K562 (cell line): ENCODE measurements at regions not wholly inside any gene's neighbourhood (a gene's known extent, or its start where the extent isn't known, plus 50 kb on each side); places are given as distances from the start of the nearest gene placed in this dataset.

ENCODE experiments used
- ATAC-seq: fragments of 200-7000 bp; cut with Tn5 transposase; 3 replicates; pipeline ENCODE4 v1.9.1; 2020; ENCODE audit warnings: moderate library complexity
- BruUV-seq: library from RNA; stranded (reverse); fragments of 400-500 nt; replicated peaks from 2 replicates; lab custom pipeline; 2021; lab: Mats Ljungman, UMichigan
- CTCF ChIA-PET: fragments of 300-600 bp; formaldehyde crosslinking; extraction: SDS; loops from one replicate; lab custom pipeline; 2021; ENCODE audit warnings: low intra/inter-chr PET ratio; lab: Yijun Ruan, JAX
- POLR2A ChIA-PET: fragments of 300-600, 350-650 bp; sonication (Branson Sonifier 250); formaldehyde crosslinking; extraction: SDS; loops from one replicate; lab custom pipeline; 2021; ENCODE audit warnings: antibody characterized with exemption, inconsistent platforms; lab: Yijun Ruan, JAX
- DNase-seq, 4 experiments: peaks; one replicate each; pipeline versions ENCODE4 v3.0.0 to v3.0.0-alpha.2; 2011 to 2018; ENCODE audit warnings: low spot score in 3 of 4, mixed read lengths in 3 of 4; ENCODE audit errors: extremely low read depth in 1 of 4
- FAIRE-seq: peaks from 2 replicates; lab custom pipeline; 2011; peaks lifted over from hg19 to GRCh38; lab: Jason Lieb, UNC
- H2AFZ ChIP-seq: 2 replicates; pipeline ENCODE4 v1.6.0; 2011; ENCODE audit warnings: low read depth, low read length, control low read depth, inconsistent platforms
- H3K27ac ChIP-seq: fragments of 200-600 bp; 3 replicates; pipeline ENCODE4 v1.8.0; 2011; ENCODE audit warnings: low read depth, mild to moderate bottlenecking, control low read depth, inconsistent platforms, low read length, moderate library complexity, mixed read lengths; ENCODE audit errors: extremely low read depth
- H3K27me3 ChIP-seq, 2 experiments: fragments of 300-600 bp in 1 of 2; 2 replicates in 1 of 2; 3 replicates in 1 of 2; pipeline versions ENCODE4 v1.6.0 to v1.8.0; 2011; ENCODE audit warnings: inconsistent platforms in 2 of 2, low read length in 2 of 2, mild to moderate bottlenecking in 1 of 2, mixed read lengths in 1 of 2, moderate library complexity in 1 of 2; ENCODE audit not compliant: control insufficient read depth in 2 of 2, insufficient read depth in 2 of 2
- H3K36me3 ChIP-seq: fragments of 300-600 bp; 3 replicates; pipeline ENCODE4 v1.8.0; 2011; ENCODE audit warnings: mild to moderate bottlenecking, low read length, inconsistent platforms; ENCODE audit not compliant: control insufficient read depth, insufficient read depth
- H3K4me1 ChIP-seq, 2 experiments: fragments of 200-600 bp in 1 of 2; replicated peaks in 1 of 2; 2 replicates in 1 of 2; 3 replicates in 1 of 2; pipeline versions ENCODE4 v1.5.1 to v1.8.0; 2011; ENCODE audit warnings: inconsistent platforms in 2 of 2, low read length in 2 of 2, mild to moderate bottlenecking in 1 of 2, mixed read lengths in 1 of 2, moderate library complexity in 1 of 2; ENCODE audit not compliant: control insufficient read depth in 2 of 2, insufficient read depth in 2 of 2
- H3K4me2 ChIP-seq: 2 replicates; pipeline ENCODE4 v1.6.1; 2011; ENCODE audit warnings: low read length, control low read depth, inconsistent platforms, mixed read lengths; ENCODE audit not compliant: insufficient read depth
- H3K4me3 ChIP-seq: fragments of 200-600 bp; sonication (generic), shearing (Covaris generic); 2 replicates; pipeline ENCODE4 v1.5.1; 2016; ENCODE audit warnings: control low read depth, inconsistent platforms
- H3K79me2 ChIP-seq: fragments of 200-600 bp; 3 replicates; pipeline ENCODE4 v1.8.0; 2011; ENCODE audit warnings: low read length, inconsistent platforms; ENCODE audit not compliant: control insufficient read depth, insufficient read depth
- H3K9ac ChIP-seq, 2 experiments: 2 replicates each; pipeline versions ENCODE4 v1.6.0 to v1.6.1; 2011; ENCODE audit warnings: low read depth in 2 of 2, low read length in 2 of 2, control low read depth in 1 of 2, inconsistent platforms in 1 of 2, mild to moderate bottlenecking in 1 of 2, mixed read lengths in 1 of 2; ENCODE audit not compliant: insufficient read depth in 1 of 2
- H3K9me1 ChIP-seq: one replicate; pipeline ENCODE4 v1.6.0; 2011; ENCODE audit warnings: inconsistent platforms, mild to moderate bottlenecking, low read length, moderate library complexity; ENCODE audit not compliant: control insufficient read depth, insufficient read depth
- H3K9me3 ChIP-seq: replicated peaks from 2 replicates; pipeline ENCODE4 v1.5.1; 2011; ENCODE audit warnings: low read depth, low read length, inconsistent platforms; ENCODE audit not compliant: control insufficient read depth, insufficient read depth
- H4K20me1 ChIP-seq: replicated peaks from 2 replicates; pipeline ENCODE4 v1.6.1; 2011; ENCODE audit warnings: low read length, inconsistent platforms, mixed read lengths; ENCODE audit not compliant: control insufficient read depth, insufficient read depth
- LEF1 ChIP-seq: fragments of 450-650 bp; IDR thresholded peaks from 2 replicates; pipeline ENCODE4 v1.6.1; 2016; ENCODE audit warnings: mild to moderate bottlenecking
- NR2F6 ChIP-seq: fragments of 450-650 bp; formaldehyde crosslinking; IDR thresholded peaks from 2 replicates; pipeline ENCODE4 v1.4.0; 2020; ENCODE audit warnings: mild to moderate bottlenecking
- SMARCC2 ChIP-seq: fragments of 450-650 bp; IDR thresholded peaks from 2 replicates; pipeline ENCODE4 v1.6.1; 2017; ENCODE audit warnings: antibody characterized with exemption, moderate library complexity, mild to moderate bottlenecking, low read depth
- WGBS: fragments of 100-300 bp; shearing (Covaris generic); methylation state at CpG from one replicate; pipeline ENCODE4 v1.1.6; 2016; ENCODE audit warnings: low coverage, mixed read lengths; ENCODE audit not compliant: insufficient coverage; ENCODE audit errors: missing lambda C conversion rate; 5-methylcytosine and 5-hydroxymethylcytosine counted together
- in situ Hi-C: fragments of 300-500 bp; cut with MboI; formaldehyde crosslinking; loops from 4 replicates; pipeline ENCODE4 v1.15.0; 2018; ENCODE audit warnings: inconsistent platforms, mixed read lengths
- intact Hi-C: fragments of 100-400 bp; cut with micrococcal nuclease; formaldehyde crosslinking; loops from 2 replicates; pipeline ENCODE4 v1.14.2; 2022
- TF ChIP-seq, protein P1 (sequence below): fragments of 200-600 bp; sonication (generic); IDR thresholded peaks from one replicate; pipeline ENCODE4 v1.6.1; 2012; ENCODE audit warnings: mild to moderate bottlenecking, low read depth, low read length, inconsistent platforms
- TF ChIP-seq, protein P2 (sequence below): fragments of 250-450 bp; sonication (Bioruptor Pico); IDR thresholded peaks from 2 replicates; pipeline ENCODE4 v1.8.0; 2022; ENCODE audit warnings: inconsistent platforms
- TF ChIP-seq, protein P3 (sequence below): fragments of 450-650 bp; IDR thresholded peaks from 2 replicates; pipeline ENCODE4 v1.6.1; 2017; ENCODE audit warnings: mild to moderate bottlenecking, moderate library complexity

DNA sequence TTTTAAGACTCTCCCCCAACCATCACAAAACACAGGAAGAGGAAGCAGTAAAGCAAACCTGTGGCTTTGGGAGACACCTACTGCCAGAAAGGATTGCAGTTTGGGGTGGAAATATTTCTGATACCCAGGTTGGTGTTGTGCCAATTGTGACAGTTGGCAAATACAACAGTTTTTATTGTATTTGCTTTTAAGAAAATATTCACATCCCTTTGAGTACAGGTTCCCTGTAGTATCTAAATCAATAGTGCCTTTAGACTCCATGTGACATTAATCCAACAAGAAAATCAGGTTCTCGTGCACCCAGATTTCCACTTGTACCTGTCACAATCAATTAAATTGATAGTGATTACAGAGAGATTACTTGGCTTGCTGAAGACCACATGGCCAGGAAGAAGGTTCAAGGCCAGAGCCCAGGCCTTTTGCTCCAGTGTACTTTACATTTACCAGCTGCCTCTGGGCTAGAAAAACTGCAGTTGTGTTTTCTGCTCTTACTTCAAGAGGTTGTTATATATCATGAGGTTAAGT, 361.2 kb downstream of the ATP23 start:
- H3K79me2 ChIP-seq, result no peaks in the 10 kb centered on the region
- no peak overlapping the region for H2AFZ ChIP-seq
- H3K4me3 ChIP-seq, result no peak overlapping the region
- FAIRE-seq (no peak), ATAC-seq (no peak), DNase-seq (no peak)
- WGBS, result 0% methylated on average over 1 of the region's 1 CpG
- no peaks in the 10 kb centered on the region for H3K9me3 ChIP-seq
- no peaks in the 10 kb centered on the region for H4K20me1 ChIP-seq
- H3K4me2 ChIP-seq, result no peak overlapping the region
- in situ Hi-C loops, result no loop called here
- ChIA-PET CTCF (no interaction called here), POLR2A (no interaction called here)
- no peak overlapping the region for H3K9ac ChIP-seq
- H3K36me3 ChIP-seq, result no peaks in the 10 kb centered on the region
- no peaks in the 10 kb centered on the region for H3K9me1 ChIP-seq
- BruUV-seq, result no TSS peak
- H3K27ac ChIP-seq, result no peak overlapping the region
- intact Hi-C loops, result no loop called here
- H3K4me1 ChIP-seq, result no peaks in the 10 kb centered on the region
- no peaks in the 10 kb centered on the region for H3K27me3 ChIP-seq
- TF ChIP-seq, protein P1, sequence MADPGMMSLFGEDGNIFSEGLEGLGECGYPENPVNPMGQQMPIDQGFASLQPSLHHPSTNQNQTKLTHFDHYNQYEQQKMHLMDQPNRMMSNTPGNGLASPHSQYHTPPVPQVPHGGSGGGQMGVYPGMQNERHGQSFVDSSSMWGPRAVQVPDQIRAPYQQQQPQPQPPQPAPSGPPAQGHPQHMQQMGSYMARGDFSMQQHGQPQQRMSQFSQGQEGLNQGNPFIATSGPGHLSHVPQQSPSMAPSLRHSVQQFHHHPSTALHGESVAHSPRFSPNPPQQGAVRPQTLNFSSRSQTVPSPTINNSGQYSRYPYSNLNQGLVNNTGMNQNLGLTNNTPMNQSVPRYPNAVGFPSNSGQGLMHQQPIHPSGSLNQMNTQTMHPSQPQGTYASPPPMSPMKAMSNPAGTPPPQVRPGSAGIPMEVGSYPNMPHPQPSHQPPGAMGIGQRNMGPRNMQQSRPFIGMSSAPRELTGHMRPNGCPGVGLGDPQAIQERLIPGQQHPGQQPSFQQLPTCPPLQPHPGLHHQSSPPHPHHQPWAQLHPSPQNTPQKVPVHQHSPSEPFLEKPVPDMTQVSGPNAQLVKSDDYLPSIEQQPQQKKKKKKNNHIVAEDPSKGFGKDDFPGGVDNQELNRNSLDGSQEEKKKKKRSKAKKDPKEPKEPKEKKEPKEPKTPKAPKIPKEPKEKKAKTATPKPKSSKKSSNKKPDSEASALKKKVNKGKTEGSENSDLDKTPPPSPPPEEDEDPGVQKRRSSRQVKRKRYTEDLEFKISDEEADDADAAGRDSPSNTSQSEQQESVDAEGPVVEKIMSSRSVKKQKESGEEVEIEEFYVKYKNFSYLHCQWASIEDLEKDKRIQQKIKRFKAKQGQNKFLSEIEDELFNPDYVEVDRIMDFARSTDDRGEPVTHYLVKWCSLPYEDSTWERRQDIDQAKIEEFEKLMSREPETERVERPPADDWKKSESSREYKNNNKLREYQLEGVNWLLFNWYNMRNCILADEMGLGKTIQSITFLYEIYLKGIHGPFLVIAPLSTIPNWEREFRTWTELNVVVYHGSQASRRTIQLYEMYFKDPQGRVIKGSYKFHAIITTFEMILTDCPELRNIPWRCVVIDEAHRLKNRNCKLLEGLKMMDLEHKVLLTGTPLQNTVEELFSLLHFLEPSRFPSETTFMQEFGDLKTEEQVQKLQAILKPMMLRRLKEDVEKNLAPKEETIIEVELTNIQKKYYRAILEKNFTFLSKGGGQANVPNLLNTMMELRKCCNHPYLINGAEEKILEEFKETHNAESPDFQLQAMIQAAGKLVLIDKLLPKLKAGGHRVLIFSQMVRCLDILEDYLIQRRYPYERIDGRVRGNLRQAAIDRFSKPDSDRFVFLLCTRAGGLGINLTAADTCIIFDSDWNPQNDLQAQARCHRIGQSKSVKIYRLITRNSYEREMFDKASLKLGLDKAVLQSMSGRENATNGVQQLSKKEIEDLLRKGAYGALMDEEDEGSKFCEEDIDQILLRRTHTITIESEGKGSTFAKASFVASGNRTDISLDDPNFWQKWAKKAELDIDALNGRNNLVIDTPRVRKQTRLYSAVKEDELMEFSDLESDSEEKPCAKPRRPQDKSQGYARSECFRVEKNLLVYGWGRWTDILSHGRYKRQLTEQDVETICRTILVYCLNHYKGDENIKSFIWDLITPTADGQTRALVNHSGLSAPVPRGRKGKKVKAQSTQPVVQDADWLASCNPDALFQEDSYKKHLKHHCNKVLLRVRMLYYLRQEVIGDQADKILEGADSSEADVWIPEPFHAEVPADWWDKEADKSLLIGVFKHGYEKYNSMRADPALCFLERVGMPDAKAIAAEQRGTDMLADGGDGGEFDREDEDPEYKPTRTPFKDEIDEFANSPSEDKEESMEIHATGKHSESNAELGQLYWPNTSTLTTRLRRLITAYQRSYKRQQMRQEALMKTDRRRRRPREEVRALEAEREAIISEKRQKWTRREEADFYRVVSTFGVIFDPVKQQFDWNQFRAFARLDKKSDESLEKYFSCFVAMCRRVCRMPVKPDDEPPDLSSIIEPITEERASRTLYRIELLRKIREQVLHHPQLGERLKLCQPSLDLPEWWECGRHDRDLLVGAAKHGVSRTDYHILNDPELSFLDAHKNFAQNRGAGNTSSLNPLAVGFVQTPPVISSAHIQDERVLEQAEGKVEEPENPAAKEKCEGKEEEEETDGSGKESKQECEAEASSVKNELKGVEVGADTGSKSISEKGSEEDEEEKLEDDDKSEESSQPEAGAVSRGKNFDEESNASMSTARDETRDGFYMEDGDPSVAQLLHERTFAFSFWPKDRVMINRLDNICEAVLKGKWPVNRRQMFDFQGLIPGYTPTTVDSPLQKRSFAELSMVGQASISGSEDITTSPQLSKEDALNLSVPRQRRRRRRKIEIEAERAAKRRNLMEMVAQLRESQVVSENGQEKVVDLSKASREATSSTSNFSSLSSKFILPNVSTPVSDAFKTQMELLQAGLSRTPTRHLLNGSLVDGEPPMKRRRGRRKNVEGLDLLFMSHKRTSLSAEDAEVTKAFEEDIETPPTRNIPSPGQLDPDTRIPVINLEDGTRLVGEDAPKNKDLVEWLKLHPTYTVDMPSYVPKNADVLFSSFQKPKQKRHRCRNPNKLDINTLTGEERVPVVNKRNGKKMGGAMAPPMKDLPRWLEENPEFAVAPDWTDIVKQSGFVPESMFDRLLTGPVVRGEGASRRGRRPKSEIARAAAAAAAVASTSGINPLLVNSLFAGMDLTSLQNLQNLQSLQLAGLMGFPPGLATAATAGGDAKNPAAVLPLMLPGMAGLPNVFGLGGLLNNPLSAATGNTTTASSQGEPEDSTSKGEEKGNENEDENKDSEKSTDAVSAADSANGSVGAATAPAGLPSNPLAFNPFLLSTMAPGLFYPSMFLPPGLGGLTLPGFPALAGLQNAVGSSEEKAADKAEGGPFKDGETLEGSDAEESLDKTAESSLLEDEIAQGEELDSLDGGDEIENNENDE, result no peak
- TF ChIP-seq, protein P2, sequence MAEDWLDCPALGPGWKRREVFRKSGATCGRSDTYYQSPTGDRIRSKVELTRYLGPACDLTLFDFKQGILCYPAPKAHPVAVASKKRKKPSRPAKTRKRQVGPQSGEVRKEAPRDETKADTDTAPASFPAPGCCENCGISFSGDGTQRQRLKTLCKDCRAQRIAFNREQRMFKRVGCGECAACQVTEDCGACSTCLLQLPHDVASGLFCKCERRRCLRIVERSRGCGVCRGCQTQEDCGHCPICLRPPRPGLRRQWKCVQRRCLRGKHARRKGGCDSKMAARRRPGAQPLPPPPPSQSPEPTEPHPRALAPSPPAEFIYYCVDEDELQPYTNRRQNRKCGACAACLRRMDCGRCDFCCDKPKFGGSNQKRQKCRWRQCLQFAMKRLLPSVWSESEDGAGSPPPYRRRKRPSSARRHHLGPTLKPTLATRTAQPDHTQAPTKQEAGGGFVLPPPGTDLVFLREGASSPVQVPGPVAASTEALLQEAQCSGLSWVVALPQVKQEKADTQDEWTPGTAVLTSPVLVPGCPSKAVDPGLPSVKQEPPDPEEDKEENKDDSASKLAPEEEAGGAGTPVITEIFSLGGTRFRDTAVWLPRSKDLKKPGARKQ (CRISPR knock-in tag), result no peak
- TF ChIP-seq, protein P3, sequence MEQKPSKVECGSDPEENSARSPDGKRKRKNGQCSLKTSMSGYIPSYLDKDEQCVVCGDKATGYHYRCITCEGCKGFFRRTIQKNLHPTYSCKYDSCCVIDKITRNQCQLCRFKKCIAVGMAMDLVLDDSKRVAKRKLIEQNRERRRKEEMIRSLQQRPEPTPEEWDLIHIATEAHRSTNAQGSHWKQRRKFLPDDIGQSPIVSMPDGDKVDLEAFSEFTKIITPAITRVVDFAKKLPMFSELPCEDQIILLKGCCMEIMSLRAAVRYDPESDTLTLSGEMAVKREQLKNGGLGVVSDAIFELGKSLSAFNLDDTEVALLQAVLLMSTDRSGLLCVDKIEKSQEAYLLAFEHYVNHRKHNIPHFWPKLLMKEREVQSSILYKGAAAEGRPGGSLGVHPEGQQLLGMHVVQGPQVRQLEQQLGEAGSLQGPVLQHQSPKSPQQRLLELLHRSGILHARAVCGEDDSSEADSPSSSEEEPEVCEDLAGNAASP, result no peak
- no peak for TF ChIP-seq SMARCC2
- TF ChIP-seq NR2F6, result no peak
- no peak for TF ChIP-seq LEF1
